ENCODE measurements at regions not wholly inside any gene's neighbourhood (a gene's known extent, or its start where the extent isn't known, plus 50 kb on each side); places are given as distances from the start of the nearest gene placed in this dataset.

DNA sequence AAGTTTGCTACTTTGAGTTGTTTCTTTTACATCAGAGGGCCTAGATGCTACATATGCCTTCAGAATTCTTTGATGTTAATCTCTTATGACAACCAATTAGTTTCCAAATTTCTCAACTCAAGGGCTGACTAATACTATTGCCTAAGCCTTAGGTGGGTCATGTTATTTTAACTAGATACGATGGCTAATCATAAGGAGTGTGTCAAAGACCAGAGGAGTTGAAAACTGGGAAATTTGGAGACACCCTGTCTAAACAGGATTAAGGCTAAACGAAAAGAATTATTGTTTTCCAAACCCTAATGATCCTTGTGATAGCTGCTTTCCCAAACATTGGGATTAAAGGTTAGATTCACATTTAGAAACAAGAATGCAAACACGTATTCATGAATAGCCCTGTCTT is 228.5 kb downstream of the PCDH7 start:
- H3K4me3 Mint-ChIP-seq: no peak overlapping the region
- H3K27me3 Mint-ChIP-seq: no peaks in the 10 kb centered on the region
- no peaks in the 10 kb centered on the region for H3K9me3 Mint-ChIP-seq
- intact Hi-C loops (cut with micrococcal nuclease): no loop called here
- H3K36me3 Mint-ChIP-seq (ENCODE audit: low read depth): no peaks in the 10 kb centered on the region
- no peaks in the 10 kb centered on the region for H3K4me1 Mint-ChIP-seq
- no peak for DNase-seq
- no peak overlapping the region for H3K27ac Mint-ChIP-seq

DNA sequence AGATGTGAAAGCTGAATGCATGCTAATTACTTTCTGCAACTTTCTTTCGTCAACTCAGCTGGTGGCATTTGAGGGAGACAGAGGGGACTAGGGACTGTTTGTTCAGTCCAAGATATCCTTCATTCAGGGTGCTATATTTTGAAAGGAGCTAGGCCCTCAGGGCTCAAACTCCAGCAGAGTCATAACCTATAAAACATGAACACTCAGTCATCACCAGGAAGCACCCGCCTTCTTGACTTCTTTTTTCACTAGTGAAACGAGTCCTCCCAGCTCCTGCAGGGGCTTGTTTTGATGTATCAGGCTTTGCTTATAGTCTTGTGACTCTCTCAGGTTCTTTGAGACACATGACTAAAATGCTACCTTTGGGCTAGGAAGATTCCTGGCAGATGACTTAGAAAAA is 230.6 kb downstream of the PCDH7 start:
- Mint-ChIP-seq H3K27ac (no peak overlapping the region), H3K36me3 (ENCODE audit: low read depth) (no peaks in the 10 kb centered on the region), H3K4me1 (no peaks in the 10 kb centered on the region), H3K9me3 (no peaks in the 10 kb centered on the region), H3K27me3 (no peaks in the 10 kb centered on the region), H3K4me3 (no peak overlapping the region)
- intact Hi-C loops (cut with micrococcal nuclease): no loop called here
- no peak for DNase-seq

DNA sequence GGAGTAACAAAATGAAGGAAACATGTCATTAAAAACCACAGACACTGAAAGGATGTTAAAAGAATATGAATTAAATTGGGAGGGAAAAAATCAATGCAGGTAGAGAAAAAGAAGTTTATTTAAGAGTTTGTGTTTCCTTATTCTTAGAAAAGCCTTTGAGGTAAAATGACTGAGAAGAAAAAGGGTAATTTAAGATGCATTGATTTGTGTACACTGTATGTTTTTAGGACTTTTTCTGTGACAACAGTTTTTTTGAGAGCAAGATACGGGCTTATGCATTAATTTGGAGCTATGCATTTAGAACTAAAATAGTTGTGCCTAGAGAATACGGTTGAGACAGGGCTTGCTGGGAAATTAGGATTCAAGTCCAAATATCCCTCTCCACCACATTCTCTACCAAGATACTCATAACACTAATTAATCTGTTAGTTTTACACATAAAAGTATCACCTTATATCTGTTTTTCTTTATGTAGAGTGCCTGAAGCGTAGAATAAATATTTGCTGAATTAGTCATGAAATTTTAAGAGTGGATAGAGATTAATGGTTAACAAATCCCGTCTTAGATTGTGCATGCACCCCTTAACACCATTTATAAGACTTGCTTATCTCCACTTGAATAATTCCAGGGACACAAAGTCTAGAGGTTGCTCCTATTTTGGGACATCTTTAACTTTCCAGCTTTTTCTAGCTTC is 232.5 kb downstream of the PCDH7 start:
- H3K4me3 Mint-ChIP-seq: no peak overlapping the region
- H3K9me3 Mint-ChIP-seq: no peaks in the 10 kb centered on the region
- intact Hi-C loops (cut with micrococcal nuclease): no loop called here
- DNase-seq: no peak
- no peaks in the 10 kb centered on the region for H3K27me3 Mint-ChIP-seq
- no peaks in the 10 kb centered on the region for H3K36me3 Mint-ChIP-seq (ENCODE audit: low read depth)
- H3K27ac Mint-ChIP-seq: no peak overlapping the region
- no peaks in the 10 kb centered on the region for H3K4me1 Mint-ChIP-seq

DNA sequence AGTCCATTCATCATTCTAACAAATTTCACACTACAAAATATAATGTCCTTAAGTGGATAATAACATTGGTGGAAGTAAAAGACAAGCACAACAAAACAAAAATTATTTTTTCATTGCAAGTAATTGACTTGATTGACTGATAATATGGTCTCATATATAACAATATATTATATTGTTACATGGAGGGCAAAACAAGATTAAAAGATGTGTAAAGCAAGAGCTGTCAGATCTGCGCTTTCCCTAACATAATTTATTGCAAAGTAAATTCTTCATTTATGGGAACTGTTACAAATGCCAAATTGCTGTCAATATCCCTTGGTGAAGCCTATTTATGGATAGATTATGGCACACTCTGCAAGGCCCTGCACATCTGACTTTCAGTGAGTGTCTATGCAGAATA is 233.6 kb downstream of the PCDH7 start:
- no peak for DNase-seq
- intact Hi-C loops (cut with micrococcal nuclease): no loop called here
- H3K27me3 Mint-ChIP-seq: no peaks in the 10 kb centered on the region
- H3K27ac Mint-ChIP-seq: no peak overlapping the region
- no peaks in the 10 kb centered on the region for H3K4me1 Mint-ChIP-seq
- H3K4me3 Mint-ChIP-seq: no peak overlapping the region
- H3K9me3 Mint-ChIP-seq: no peaks in the 10 kb centered on the region
- H3K36me3 Mint-ChIP-seq (ENCODE audit: low read depth): no peaks in the 10 kb centered on the region

DNA sequence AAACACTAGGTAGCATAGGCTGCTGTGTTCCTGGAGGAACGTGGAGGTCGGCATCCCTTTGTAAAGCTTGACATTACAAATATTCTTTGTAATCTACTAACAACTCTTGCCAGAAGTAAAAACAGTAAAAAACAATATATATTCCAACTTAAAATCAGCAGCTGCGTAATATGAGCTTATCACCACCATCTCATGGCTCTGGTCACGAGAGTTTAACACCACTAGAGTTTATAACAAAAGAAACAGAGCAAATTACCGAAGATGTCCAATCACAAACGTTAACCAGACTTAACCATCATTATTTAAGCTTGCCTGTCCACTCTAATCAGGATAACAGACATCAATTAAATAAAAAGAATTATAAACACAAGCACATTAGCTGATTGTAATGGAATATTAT is 236.7 kb downstream of the PCDH7 start:
- Mint-ChIP-seq H3K9me3 (no peaks in the 10 kb centered on the region), H3K27ac (no peak overlapping the region), H3K36me3 (ENCODE audit: low read depth) (no peaks in the 10 kb centered on the region), H3K4me1 (no peaks in the 10 kb centered on the region), H3K27me3 (no peaks in the 10 kb centered on the region), H3K4me3 (no peak overlapping the region)
- intact Hi-C loops (cut with micrococcal nuclease): no loop called here
- DNase-seq: no peak

DNA sequence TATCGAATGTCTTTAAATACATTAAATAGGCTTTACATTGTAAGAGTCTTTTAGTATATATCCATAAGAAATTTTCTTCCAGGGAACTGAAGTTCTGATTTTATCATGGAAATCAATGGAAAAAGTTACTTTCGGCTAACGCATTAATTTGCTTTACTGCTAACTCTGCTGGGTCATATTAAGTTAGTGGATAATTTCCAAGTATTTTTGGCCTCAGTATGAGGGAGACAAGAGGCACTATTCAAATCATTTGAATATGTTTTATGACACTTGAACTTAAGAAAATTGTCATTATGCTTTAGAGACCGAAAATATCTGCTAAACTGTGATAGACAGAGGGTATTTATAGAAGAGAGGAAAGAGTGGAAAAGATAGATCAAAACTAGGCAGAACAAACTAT is 237.5 kb downstream of the PCDH7 start:
- Mint-ChIP-seq H3K36me3 (ENCODE audit: low read depth) (no peaks in the 10 kb centered on the region), H3K4me3 (no peak overlapping the region), H3K27me3 (no peaks in the 10 kb centered on the region), H3K27ac (no peak overlapping the region), H3K4me1 (no peaks in the 10 kb centered on the region), H3K9me3 (peaks cover 3% of the 10 kb centered on the region)
- DNase-seq: no peak
- intact Hi-C loops (cut with micrococcal nuclease): no loop called here

DNA sequence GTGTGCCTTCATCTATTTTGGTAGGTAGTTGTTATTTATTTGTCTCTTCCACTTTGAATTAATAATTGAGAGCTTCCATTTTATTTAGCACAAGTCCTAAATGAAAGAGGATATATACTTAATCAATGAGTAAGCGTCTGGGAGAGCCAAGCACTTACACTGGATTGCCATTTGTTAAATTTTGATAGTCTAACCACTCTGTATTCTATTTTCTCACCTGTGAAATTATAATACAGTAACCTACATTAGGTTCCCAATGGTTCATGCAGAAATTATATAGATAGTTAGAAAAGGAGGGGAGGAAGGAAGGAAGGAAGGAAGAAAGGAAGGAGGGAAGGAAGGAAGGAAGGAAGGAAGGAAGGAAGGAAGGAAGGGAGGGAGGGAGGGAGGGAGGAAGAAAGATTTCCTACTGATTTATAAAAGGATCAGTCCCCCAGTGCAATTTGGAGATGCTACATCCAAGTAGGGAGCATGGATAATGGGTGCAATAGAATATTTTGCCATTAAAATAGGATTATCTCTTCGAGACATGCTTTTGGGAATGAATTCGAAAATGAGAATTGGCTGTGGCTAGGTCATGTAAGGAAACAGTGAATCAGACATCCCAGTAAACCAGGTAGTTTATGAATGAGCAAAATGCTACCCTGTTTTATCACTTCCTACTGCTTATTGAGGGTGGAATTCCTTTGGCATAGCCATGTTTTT is 239.8 kb downstream of the PCDH7 start:
- Mint-ChIP-seq H3K27ac (no peak overlapping the region), H3K4me1 (no peaks in the 10 kb centered on the region), H3K4me3 (no peak overlapping the region), H3K36me3 (ENCODE audit: low read depth) (no peaks in the 10 kb centered on the region), H3K27me3 (no peaks in the 10 kb centered on the region), H3K9me3 (peaks cover 7% of the 10 kb centered on the region)
- DNase-seq: no peak
- intact Hi-C loops (cut with micrococcal nuclease): no loop called here

DNA sequence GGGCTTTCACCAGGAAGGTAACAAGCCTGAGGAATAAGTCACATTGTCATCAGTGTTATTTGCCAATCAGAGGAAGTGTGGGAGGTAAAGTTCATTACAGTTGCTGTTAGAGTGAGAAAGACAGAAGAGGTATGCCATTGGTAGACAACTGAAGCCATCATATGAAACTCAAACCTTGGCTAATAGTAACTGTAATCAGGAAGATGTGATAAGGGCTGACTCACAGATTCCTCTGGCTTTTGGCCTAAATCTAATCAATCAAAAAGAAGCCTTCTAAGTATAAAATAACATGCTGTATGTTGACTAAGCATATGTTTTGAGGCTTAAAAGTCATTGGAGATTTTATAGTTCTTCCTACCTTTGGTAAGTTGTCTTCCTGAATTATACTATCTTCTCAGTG is 242.8 kb downstream of the PCDH7 start:
- peaks cover 7% of the 10 kb centered on the region for H3K9me3 Mint-ChIP-seq
- H3K36me3 Mint-ChIP-seq (ENCODE audit: low read depth): no peaks in the 10 kb centered on the region
- intact Hi-C loops (cut with micrococcal nuclease): no loop called here
- H3K27ac Mint-ChIP-seq: no peak overlapping the region
- H3K4me1 Mint-ChIP-seq: no peaks in the 10 kb centered on the region
- no peak for DNase-seq
- no peaks in the 10 kb centered on the region for H3K27me3 Mint-ChIP-seq
- H3K4me3 Mint-ChIP-seq: no peak overlapping the region

DNA sequence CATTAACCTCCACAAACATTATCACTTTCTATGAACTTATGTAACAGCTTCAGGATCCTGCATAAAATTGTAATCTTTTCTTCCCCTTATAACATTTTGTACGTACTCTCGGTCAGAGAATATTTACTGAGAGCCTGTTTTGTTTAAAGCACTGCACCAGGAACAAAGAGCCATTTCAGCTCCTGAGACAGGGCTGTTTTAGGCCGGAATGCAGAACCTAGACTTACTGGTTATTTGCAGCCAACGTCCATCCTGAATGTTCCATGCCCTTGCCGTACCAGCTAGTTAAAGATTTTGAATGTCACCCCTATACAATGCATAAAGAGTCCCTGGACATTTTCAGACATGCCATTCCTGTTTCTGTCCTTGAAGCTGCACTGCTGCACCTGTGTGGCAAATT is 248.8 kb downstream of the PCDH7 start:
- Mint-ChIP-seq H3K4me3 (no peak overlapping the region), H3K4me1 (no peaks in the 10 kb centered on the region), H3K36me3 (ENCODE audit: low read depth) (no peaks in the 10 kb centered on the region), H3K27ac (no peak overlapping the region), H3K27me3 (no peaks in the 10 kb centered on the region), H3K9me3 (no peaks in the 10 kb centered on the region)
- intact Hi-C loops (cut with micrococcal nuclease): no loop called here
- DNase-seq: no peak

DNA sequence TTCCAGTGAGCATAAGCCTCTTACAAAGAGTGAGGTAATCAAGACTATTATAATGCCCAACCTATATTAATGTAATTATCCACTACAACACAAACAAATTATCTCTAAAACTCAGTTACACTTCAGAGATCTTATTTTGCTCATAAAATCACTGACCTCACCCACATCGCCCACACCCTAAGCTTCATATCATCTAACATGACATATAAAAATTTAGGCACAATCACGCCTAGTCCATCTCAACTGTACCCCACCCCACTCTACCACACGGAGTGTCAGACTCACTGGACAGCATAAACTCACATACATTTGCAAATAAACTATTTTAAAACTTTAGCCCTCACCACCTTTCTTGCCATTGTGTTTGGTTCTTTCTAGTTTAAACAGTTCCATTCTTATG is 252.4 kb downstream of the PCDH7 start:
- H3K36me3 Mint-ChIP-seq (ENCODE audit: low read depth): no peaks in the 10 kb centered on the region
- no peak overlapping the region for H3K4me3 Mint-ChIP-seq
- no peak for DNase-seq
- no peaks in the 10 kb centered on the region for H3K9me3 Mint-ChIP-seq
- no peaks in the 10 kb centered on the region for H3K4me1 Mint-ChIP-seq
- intact Hi-C loops (cut with micrococcal nuclease): no loop called here
- H3K27ac Mint-ChIP-seq: no peak overlapping the region
- H3K27me3 Mint-ChIP-seq: no peaks in the 10 kb centered on the region

DNA sequence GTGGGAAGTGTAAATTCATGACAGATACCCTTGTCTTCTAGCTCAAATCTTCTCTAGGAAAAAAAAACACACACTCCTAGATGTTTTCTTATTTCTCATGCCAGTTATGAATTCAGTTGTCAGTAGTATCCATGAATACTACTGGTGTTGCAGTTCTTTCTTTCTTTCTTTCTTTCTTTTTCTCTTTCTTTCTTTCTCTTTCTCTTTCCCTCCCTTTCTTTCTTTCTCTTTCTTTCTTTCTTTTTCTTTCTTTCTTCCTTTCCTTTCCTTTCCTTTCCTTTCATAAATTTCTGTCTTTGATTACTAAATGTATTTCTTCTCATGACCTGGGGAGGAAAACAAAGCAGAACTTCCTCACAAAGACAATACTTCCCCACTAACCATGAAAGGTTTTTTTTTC is 253.8 kb downstream of the PCDH7 start:
- intact Hi-C loops (cut with micrococcal nuclease): no loop called here
- H3K27ac Mint-ChIP-seq: no peak overlapping the region
- H3K36me3 Mint-ChIP-seq (ENCODE audit: low read depth): no peaks in the 10 kb centered on the region
- DNase-seq: no peak
- no peaks in the 10 kb centered on the region for H3K27me3 Mint-ChIP-seq
- H3K4me3 Mint-ChIP-seq: no peak overlapping the region
- H3K4me1 Mint-ChIP-seq: no peaks in the 10 kb centered on the region
- no peaks in the 10 kb centered on the region for H3K9me3 Mint-ChIP-seq

DNA sequence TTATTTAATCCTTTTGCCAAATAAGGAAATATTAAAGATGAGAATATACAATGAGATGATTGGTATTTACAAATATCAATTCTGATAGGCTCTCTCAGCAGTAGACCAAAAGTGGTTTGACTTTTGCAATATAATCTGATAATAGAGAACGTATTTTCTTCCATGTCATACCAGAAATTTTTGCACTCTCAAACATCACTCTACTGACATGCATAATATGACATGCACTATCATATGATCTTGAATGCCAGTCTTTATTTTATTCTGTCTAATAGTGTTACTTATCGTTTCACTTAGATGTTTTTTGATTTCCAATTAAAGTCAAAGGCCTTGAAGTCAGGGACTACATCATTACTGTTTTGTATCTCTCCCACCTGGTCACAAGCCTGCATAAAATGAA is 259.2 kb downstream of the PCDH7 start:
- no peak overlapping the region for H3K4me3 Mint-ChIP-seq
- H3K9me3 Mint-ChIP-seq: no peaks in the 10 kb centered on the region
- no peaks in the 10 kb centered on the region for H3K36me3 Mint-ChIP-seq (ENCODE audit: low read depth)
- intact Hi-C loops (cut with micrococcal nuclease): no loop called here
- H3K27ac Mint-ChIP-seq: no peak overlapping the region
- no peaks in the 10 kb centered on the region for H3K27me3 Mint-ChIP-seq
- H3K4me1 Mint-ChIP-seq: no peaks in the 10 kb centered on the region
- DNase-seq: no peak

DNA sequence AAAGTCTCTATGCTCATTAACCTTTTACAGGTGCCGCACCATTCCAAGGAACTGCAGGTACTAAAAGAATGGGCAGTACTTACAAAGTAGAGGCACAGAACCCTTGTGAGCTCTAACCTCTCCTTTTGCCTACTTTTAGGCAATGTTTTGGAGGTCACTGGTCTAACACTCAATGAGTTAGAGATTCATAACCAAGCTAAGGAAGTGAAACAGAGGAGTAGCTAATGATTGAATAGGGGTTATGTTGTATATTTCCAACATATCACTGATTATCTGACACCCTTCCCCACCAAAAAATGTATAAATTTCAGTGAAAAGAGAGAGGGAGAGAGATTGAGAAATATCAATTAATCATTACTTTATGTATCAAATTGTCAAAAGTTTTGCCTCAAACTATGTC is 269.3 kb downstream of the PCDH7 start:
- Mint-ChIP-seq H3K9me3 (peaks cover 2% of the 10 kb centered on the region), H3K36me3 (ENCODE audit: low read depth) (no peaks in the 10 kb centered on the region), H3K4me3 (no peak overlapping the region), H3K27me3 (no peaks in the 10 kb centered on the region), H3K27ac (no peak overlapping the region), H3K4me1 (no peaks in the 10 kb centered on the region)
- no peak for DNase-seq
- intact Hi-C loops (cut with micrococcal nuclease): no loop called here

DNA sequence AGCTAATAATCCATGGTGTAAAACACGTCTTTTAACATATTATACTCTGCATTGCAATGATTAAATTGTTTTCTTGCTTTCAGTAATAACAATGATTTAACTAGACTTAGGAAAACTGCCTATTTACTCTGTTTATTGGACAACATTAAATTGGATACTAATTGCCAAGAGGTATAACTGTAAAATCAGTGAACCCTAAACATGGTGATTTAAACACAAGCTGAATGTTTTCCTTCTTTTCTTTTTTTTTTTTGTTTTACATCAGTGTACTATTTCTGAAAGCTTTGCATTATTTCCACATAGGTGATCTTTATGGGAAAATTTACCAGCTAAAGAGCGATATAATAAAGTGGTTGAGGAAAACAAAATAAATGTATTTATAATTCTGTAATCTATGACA is 276.7 kb downstream of the PCDH7 start:
- H3K4me3 Mint-ChIP-seq: no peak overlapping the region
- H3K27ac Mint-ChIP-seq: no peak overlapping the region
- peaks cover 2% of the 10 kb centered on the region for H3K9me3 Mint-ChIP-seq
- intact Hi-C loops (cut with micrococcal nuclease): no loop called here
- H3K4me1 Mint-ChIP-seq: no peaks in the 10 kb centered on the region
- H3K36me3 Mint-ChIP-seq (ENCODE audit: low read depth): no peaks in the 10 kb centered on the region
- no peak for DNase-seq
- no peaks in the 10 kb centered on the region for H3K27me3 Mint-ChIP-seq

DNA sequence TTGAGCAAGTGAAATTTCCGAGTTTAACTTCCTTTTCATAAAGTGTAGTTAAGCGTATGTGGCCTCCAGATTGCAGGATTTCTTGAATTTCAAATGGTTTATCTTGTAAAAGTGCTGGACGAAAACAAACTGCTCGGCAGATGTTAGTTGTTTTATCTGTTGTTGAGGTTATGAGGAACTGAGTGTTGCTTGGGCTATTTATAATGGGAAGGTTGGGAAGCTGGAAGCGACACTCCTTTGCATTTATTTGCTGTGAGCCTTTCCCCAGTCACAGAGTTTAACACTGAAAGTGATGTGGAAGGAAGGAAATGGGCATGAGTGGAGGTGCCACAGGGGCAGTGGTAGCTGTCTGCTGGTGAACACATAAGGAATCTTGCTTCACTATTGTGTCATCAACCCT is 284.9 kb downstream of the PCDH7 start:
- Mint-ChIP-seq H3K36me3 (ENCODE audit: low read depth) (no peaks in the 10 kb centered on the region), H3K27ac (no peak overlapping the region), H3K4me1 (no peaks in the 10 kb centered on the region), H3K4me3 (no peak overlapping the region), H3K27me3 (no peaks in the 10 kb centered on the region), H3K9me3 (peaks cover 3% of the 10 kb centered on the region)
- no peak for DNase-seq
- intact Hi-C loops (cut with micrococcal nuclease): no loop called here
